CD4-positive, alpha-beta T cell (primary cell): ENCODE measurements at regions not wholly inside any gene's neighbourhood (a gene's known extent, or its start where the extent isn't known, plus 50 kb on each side); places are given as distances from the start of the nearest gene placed in this dataset.

Experiments
- ATAC-seq: fragments of 200-7000 bp; cut with Tn5 transposase; one replicate; pipeline ENCODE4 v1.10.0; 2022; ENCODE audit warnings: mild to moderate bottlenecking; ENCODE audit not compliant: poor library complexity
- CTCF ChIA-PET: fragments of 350-600 bp; sonication (Branson Sonifier 250); formaldehyde crosslinking; loops from one replicate; lab custom pipeline; 2021; ENCODE audit warnings: antibody characterized with exemption, inconsistent platforms; lab: Charles Lee
- POLR2A ChIA-PET: fragments of 350-600 bp; sonication (Branson Sonifier 250); formaldehyde crosslinking; loops from one replicate; lab custom pipeline; 2021; ENCODE audit warnings: antibody characterized with exemption, inconsistent platforms; lab: Charles Lee
- DNase-seq, 14 experiments: peaks; one replicate each; pipeline ENCODE4 v3.0.0-alpha.2; 2013 to 2020; ENCODE audit warnings: mixed read lengths in 2 of 14
- H3K27ac ChIP-seq, 2 donors: one replicate each; pipeline versions ENCODE4 v1.5.1 to v1.7.0; 2013; ENCODE audit warnings: low read length in 2 of 2, low read depth in 1 of 2, mild to moderate bottlenecking in 1 of 2
- H3K27me3 ChIP-seq, 2 experiments: 1 replicate in 1 of 2; 2 replicates in 1 of 2; pipeline versions ENCODE4 v1.6.1 to v1.7.0; 2013; ENCODE audit warnings: low read length in 2 of 2, control low read depth in 1 of 2, mild to moderate bottlenecking in 1 of 2, moderate library complexity in 1 of 2; ENCODE audit not compliant: insufficient read depth in 2 of 2, control insufficient read depth in 1 of 2
- H3K36me3 ChIP-seq: one replicate; pipeline ENCODE4 v1.6.1; 2013; ENCODE audit warnings: low read length, control low read depth; ENCODE audit not compliant: insufficient read depth
- H3K4me1 ChIP-seq: one replicate; pipeline ENCODE4 v1.6.1; 2013; ENCODE audit warnings: low read length, control low read depth; ENCODE audit not compliant: insufficient read depth
- H3K4me3 ChIP-seq: one replicate; pipeline ENCODE4 v1.5.1; 2013; ENCODE audit warnings: mild to moderate bottlenecking, low read length, moderate library complexity
- H3K9me3 ChIP-seq, 2 experiments: 1 replicate in 1 of 2; 2 replicates in 1 of 2; pipeline versions ENCODE4 v1.6.1 to v1.7.0; 2013; ENCODE audit warnings: low read length in 2 of 2, mild to moderate bottlenecking in 2 of 2, control low read depth in 1 of 2, moderate library complexity in 1 of 2; ENCODE audit not compliant: control insufficient read depth in 1 of 2, insufficient read depth in 1 of 2
- H3K27ac Mint-ChIP-seq: one replicate; pipeline ENCODE4 v1.8.0; 2020; ENCODE audit warnings: mixed read lengths
- H3K27me3 Mint-ChIP-seq: one replicate; pipeline ENCODE4 v1.8.0; 2021; ENCODE audit warnings: mixed read lengths
- H3K36me3 Mint-ChIP-seq: one replicate; pipeline ENCODE4 v1.8.0; 2021; ENCODE audit warnings: low read depth, mixed read lengths
- H3K4me1 Mint-ChIP-seq: one replicate; pipeline ENCODE4 v1.8.0; 2021; ENCODE audit warnings: low read depth, mixed read lengths
- H3K4me3 Mint-ChIP-seq: one replicate; pipeline ENCODE4 v1.8.0; 2020; ENCODE audit warnings: mild to moderate bottlenecking, mixed read lengths
- H3K9me3 Mint-ChIP-seq: one replicate; pipeline ENCODE4 v1.8.0; 2020; ENCODE audit warnings: mixed read lengths
- CTCF ChIP-seq: fragments of 200-600 bp; IDR thresholded peaks from one replicate; pipeline ENCODE4 v1.8.0; 2022; ENCODE audit warnings: antibody characterized with exemption, mild to moderate bottlenecking
- intact Hi-C, 2 experiments: fragments of 100-400 bp; cut with DNase I in 1 of 2; cut with micrococcal nuclease in 1 of 2; formaldehyde crosslinking; loops; one replicate each; pipeline versions ENCODE4 v1.15.1 to v1.9.0; 2023 to 2025; cut with DNase I, micrococcal nuclease

GRCh38 chr4:178196751-178197374 lies 754.6 kb upstream of the AGA start:
- Mint-ChIP-seq H3K9me3 (peaks cover 6% of the 10 kb centered on the region), H3K36me3 (no peaks in the 10 kb centered on the region), H3K4me3 (no peak overlapping the region), H3K27ac (no peak overlapping the region), H3K27me3 (no peaks in the 10 kb centered on the region), H3K4me1 (no peaks in the 10 kb centered on the region)
- Histone ChIP-seq H3K36me3 (no peaks in the 10 kb centered on the region), H3K9me3 (no peaks in the 10 kb centered on the region), H3K27ac (no peak overlapping the region), H3K4me1 (no peaks in the 10 kb centered on the region), H3K4me3 (no peak overlapping the region), H3K27me3 (no peaks in the 10 kb centered on the region)
- ChIA-PET POLR2A (no interaction called here), CTCF (no interaction called here)
- no peak for TF ChIP-seq CTCF
- DNase-seq = no peak
- intact Hi-C loops = no loop called here
- no peak for ATAC-seq

- Mint-ChIP-seq H3K9me3 (peaks cover 6% of the 10 kb centered on the region), H3K27me3 (no peaks in the 10 kb centered on the region), H3K36me3 (no peaks in the 10 kb centered on the region), H3K4me1 (no peaks in the 10 kb centered on the region), H3K4me3 (no peak overlapping the region), H3K27ac (no peak overlapping the region)
- CTCF ChIA-PET = no interaction called here
- ATAC-seq (no peak), DNase-seq (no peak)
- no peaks in the 10 kb centered on the region for H3K4me1 ChIP-seq
- H3K9me3 ChIP-seq = no peaks in the 10 kb centered on the region
- intact Hi-C loops = no loop called here
- POLR2A ChIA-PET = no interaction called here
- H3K4me3 ChIP-seq = no peak overlapping the region
- TF ChIP-seq CTCF = no peak
- no peaks in the 10 kb centered on the region for H3K36me3 ChIP-seq
- no peak overlapping the region for H3K27ac ChIP-seq
- H3K27me3 ChIP-seq = no peaks in the 10 kb centered on the region
These were observed 756.5 kb upstream of the AGA start for GRCh38 chr4:178198691-178199090.

GRCh38 chr4:178202422-178202821 lies 760.2 kb upstream of the AGA start:
- no peaks in the 10 kb centered on the region for H3K9me3 ChIP-seq
- H3K27ac Mint-ChIP-seq = no peak overlapping the region
- H3K27ac ChIP-seq = no peak overlapping the region
- peaks cover 11% of the 10 kb centered on the region for H3K9me3 Mint-ChIP-seq
- no peak overlapping the region for H3K4me3 Mint-ChIP-seq
- H3K27me3 ChIP-seq = no peaks in the 10 kb centered on the region
- H3K4me1 ChIP-seq = no peaks in the 10 kb centered on the region
- H3K27me3 Mint-ChIP-seq = no peaks in the 10 kb centered on the region
- no peaks in the 10 kb centered on the region for H3K36me3 ChIP-seq
- ChIA-PET POLR2A (no interaction called here), CTCF (no interaction called here)
- H3K36me3 Mint-ChIP-seq = no peaks in the 10 kb centered on the region
- H3K4me1 Mint-ChIP-seq = no peaks in the 10 kb centered on the region
- ATAC-seq = no peak
- no peak overlapping the region for H3K4me3 ChIP-seq
- intact Hi-C loops = no loop called here
- no peak for TF ChIP-seq CTCF
- DNase-seq = no peak
